GM23338 (cell line): ENCODE measurements at regions not wholly inside any gene's neighbourhood (a gene's known extent, or its start where the extent isn't known, plus 50 kb on each side); places are given as distances from the start of the nearest gene placed in this dataset.

ENCODE experiments used
- ATAC-seq: fragments of 200-7000 bp; cut with Tn5 transposase; 3 replicates; pipeline ENCODE4 v1.9.1; 2020
- DNase-seq: peaks from one replicate; pipeline ENCODE4 v3.0.0-alpha.2; 2015; ENCODE audit warnings: low spot score
- H2AFZ ChIP-seq: fragments of 200-600 bp; sonication (generic); 2 replicates; pipeline ENCODE4 v1.8.0; 2016; ENCODE audit warnings: antibody characterized with exemption, mild to moderate bottlenecking, moderate library complexity
- H3F3A ChIP-seq: fragments of 200-600 bp; sonication (generic); replicated peaks from 2 replicates; pipeline ENCODE4 v1.8.0; 2017; ENCODE audit warnings: antibody characterized with exemption, mixed run types, low read depth
- H3K27ac ChIP-seq: fragments of 200-600 bp; sonication (generic); 2 replicates; pipeline ENCODE4 v1.6.1; 2016; ENCODE audit warnings: low read depth
- H3K27me3 ChIP-seq: fragments of 200-600 bp; sonication (generic); 2 replicates; pipeline ENCODE4 v1.8.0; 2016; ENCODE audit warnings: mild to moderate bottlenecking, mixed run types, moderate library complexity; ENCODE audit not compliant: insufficient read depth
- H3K36me3 ChIP-seq: fragments of 200-600 bp; sonication (generic); 2 replicates; pipeline ENCODE4 v1.8.0; 2016; ENCODE audit warnings: mild to moderate bottlenecking; ENCODE audit not compliant: insufficient read depth
- H3K4me1 ChIP-seq: fragments of 200-600 bp; sonication (generic); 2 replicates; pipeline ENCODE4 v1.8.0; 2016; ENCODE audit warnings: mild to moderate bottlenecking, moderate library complexity; ENCODE audit not compliant: insufficient read depth
- H3K4me2 ChIP-seq: fragments of 200-600 bp; sonication (generic); 2 replicates; pipeline ENCODE4 v1.7.1; 2017; ENCODE audit warnings: mixed run types
- H3K4me3 ChIP-seq: fragments of 200-600 bp; sonication (generic); 2 replicates; pipeline ENCODE4 v1.6.1; 2016; ENCODE audit warnings: mixed run types
- H3K79me2 ChIP-seq: fragments of 200-600 bp; sonication (generic); replicated peaks from 2 replicates; pipeline ENCODE4 v1.8.0; 2017; ENCODE audit warnings: mild to moderate bottlenecking; ENCODE audit not compliant: insufficient read depth
- H3K9me2 ChIP-seq: fragments of 200-600 bp; sonication (generic); 2 replicates; pipeline ENCODE4 v1.8.0; 2017; ENCODE audit not compliant: insufficient read depth
- H4K20me1 ChIP-seq: fragments of 200-600 bp; sonication (generic); replicated peaks from 2 replicates; pipeline ENCODE4 v1.8.0; 2017; ENCODE audit warnings: mild to moderate bottlenecking; ENCODE audit not compliant: insufficient read depth
- H3K27ac Mint-ChIP-seq: 2 replicates; pipeline ENCODE4 v1.8.0; 2020; ENCODE audit warnings: inconsistent platforms, mild to moderate bottlenecking, moderate library complexity, mixed read lengths
- H3K27me3 Mint-ChIP-seq: 3 replicates; pipeline ENCODE4 v1.8.0; 2022; ENCODE audit warnings: low read depth, mild to moderate bottlenecking, moderate library complexity, mixed read lengths, inconsistent platforms; ENCODE audit not compliant: insufficient read depth, poor library complexity
- H3K36me3 Mint-ChIP-seq: 3 replicates; pipeline ENCODE4 v1.8.0; 2021; ENCODE audit warnings: low read depth, mild to moderate bottlenecking, inconsistent platforms, moderate library complexity, mixed read lengths
- H3K4me1 Mint-ChIP-seq: 3 replicates; pipeline ENCODE4 v1.8.0; 2020; ENCODE audit warnings: mild to moderate bottlenecking, inconsistent platforms, mixed read lengths
- H3K4me3 Mint-ChIP-seq: 3 replicates; pipeline ENCODE4 v1.8.0; 2021; ENCODE audit warnings: moderate library complexity, mild to moderate bottlenecking, inconsistent platforms, mixed read lengths
- H3K9me3 Mint-ChIP-seq: 3 replicates; pipeline ENCODE4 v1.8.0; 2020; ENCODE audit warnings: moderate library complexity, mild to moderate bottlenecking, inconsistent platforms, mixed read lengths
- EZH2 ChIP-seq: fragments of 200-600 bp; sonication (generic); IDR thresholded peaks from one replicate; pipeline ENCODE4 v1.8.0; 2017; ENCODE audit warnings: antibody characterized with exemption, mild to moderate bottlenecking, low read depth; ENCODE audit not compliant: unreplicated experiment
- EZH2phosphoT487 ChIP-seq: fragments of 200-600 bp; sonication (generic); IDR thresholded peaks from one replicate; pipeline ENCODE4 v1.8.1; 2018; ENCODE audit warnings: antibody characterized with exemption; ENCODE audit not compliant: unreplicated experiment
- POLR2AphosphoS5 ChIP-seq: IDR thresholded peaks from 2 replicates; pipeline ENCODE4 v1.6.1; 2016; ENCODE audit warnings: antibody characterized with exemption, low read depth
- ZNF331 ChIP-seq: fragments of 250-450 bp; sonication (Bioruptor Pico); IDR thresholded peaks from 2 replicates; pipeline ENCODE4 v1.5.0; 2020; ENCODE audit warnings: low read depth, mild to moderate bottlenecking, moderate library complexity
- ZNF462 ChIP-seq: fragments of 250-450 bp; sonication (Bioruptor Pico); IDR thresholded peaks from 2 replicates; pipeline ENCODE4 v1.5.0; 2020; ENCODE audit warnings: mild to moderate bottlenecking, moderate library complexity
- TF ChIP-seq, protein P1 (sequence below): IDR thresholded peaks from 2 replicates; pipeline ENCODE4 v1.6.1; 2016; ENCODE audit warnings: antibody characterized with exemption

DNA sequence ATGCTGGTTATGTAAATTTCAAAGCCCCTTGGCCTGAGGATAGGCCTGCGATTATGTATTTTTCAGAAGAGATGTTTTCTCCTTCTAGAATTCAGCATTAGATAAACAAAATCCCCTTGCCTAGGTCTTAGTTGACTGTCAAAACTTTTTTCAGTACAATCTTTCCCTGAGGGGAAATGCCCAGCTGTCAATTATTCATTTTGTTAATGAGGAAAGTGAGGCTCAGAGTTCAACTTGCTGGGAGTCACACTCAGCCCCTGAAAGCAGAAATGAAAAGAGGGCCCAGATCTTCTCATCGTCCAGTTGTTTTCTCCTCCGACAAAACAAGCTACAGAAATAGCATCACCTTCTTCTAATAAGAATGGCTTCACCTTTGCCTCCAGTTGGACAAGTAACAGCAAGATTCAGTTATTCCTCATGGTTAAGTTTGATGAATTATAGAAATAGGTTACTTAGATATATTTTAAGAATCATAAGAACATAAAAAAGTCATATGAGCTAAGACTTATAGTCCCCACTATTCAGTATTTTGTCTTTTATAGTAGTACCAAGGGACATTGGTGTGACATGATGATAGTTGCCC is 627.1 kb upstream of the WWC1 start:
- H3K27ac Mint-ChIP-seq, result no peak overlapping the region
- DNase-seq, result no peak
- no peaks in the 10 kb centered on the region for H4K20me1 ChIP-seq

More for the DNA sequence above, 627.1 kb upstream of the WWC1 start:
- Histone ChIP-seq H3K4me1 (peaks cover 8% of the 10 kb centered on the region; the same call in 1 of the 2 replicates), H3K79me2 (no peaks in the 10 kb centered on the region), H2AFZ (no peak overlapping the region), H3K27me3 (no peaks in the 10 kb centered on the region), H3K36me3 (no peaks in the 10 kb centered on the region), H3K27ac (no peak overlapping the region), H3F3A (no peaks in the 10 kb centered on the region), H3K4me2 (no peak overlapping the region), H3K4me3 (no peak overlapping the region), H3K9me2 (no peaks in the 10 kb centered on the region)
- no peak overlapping the region for H3K4me3 Mint-ChIP-seq
- TF ChIP-seq EZH2 (no peak), POLR2AphosphoS5 (no peak), ZNF462 (CRISPR knock-in tag) (no peak), ZNF331 (CRISPR knock-in tag) (no peak), EZH2phosphoT487 (no peak)
- TF ChIP-seq, protein P1, sequence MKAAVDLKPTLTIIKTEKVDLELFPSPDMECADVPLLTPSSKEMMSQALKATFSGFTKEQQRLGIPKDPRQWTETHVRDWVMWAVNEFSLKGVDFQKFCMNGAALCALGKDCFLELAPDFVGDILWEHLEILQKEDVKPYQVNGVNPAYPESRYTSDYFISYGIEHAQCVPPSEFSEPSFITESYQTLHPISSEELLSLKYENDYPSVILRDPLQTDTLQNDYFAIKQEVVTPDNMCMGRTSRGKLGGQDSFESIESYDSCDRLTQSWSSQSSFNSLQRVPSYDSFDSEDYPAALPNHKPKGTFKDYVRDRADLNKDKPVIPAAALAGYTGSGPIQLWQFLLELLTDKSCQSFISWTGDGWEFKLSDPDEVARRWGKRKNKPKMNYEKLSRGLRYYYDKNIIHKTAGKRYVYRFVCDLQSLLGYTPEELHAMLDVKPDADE, result no peak
- H3K9me3 Mint-ChIP-seq, result no peaks in the 10 kb centered on the region
- peaks cover 4% of the 10 kb centered on the region for H3K4me1 Mint-ChIP-seq
- no peak for ATAC-seq
- no peaks in the 10 kb centered on the region for H3K27me3 Mint-ChIP-seq
- H3K36me3 Mint-ChIP-seq, result no peaks in the 10 kb centered on the region
